RWPE1 (cell line): ENCODE measurements at regions not wholly inside any gene's neighbourhood (a gene's known extent, or its start where the extent isn't known, plus 50 kb on each side); places are given as distances from the start of the nearest gene placed in this dataset.
A peak's percentile ranks its signal among the peaks of the same experiment; 100 is the strongest.
"Not testable (repeated sequence)": the region's sequence is repeated elsewhere in the genome, so short reads cannot be mapped to it uniquely, and the experiment has no call there.

Source experiments
- CTCF ChIA-PET: fragments of 350-600 bp; sonication (Branson Sonifier 250); formaldehyde crosslinking; extraction: SDS; loops from one replicate; lab custom pipeline; 2021; lab: Yijun Ruan, JAX
- POLR2A ChIA-PET: fragments of 400-600 bp; formaldehyde crosslinking; extraction: SDS; loops from one replicate; lab custom pipeline; 2020; ENCODE audit warnings: antibody characterized with exemption; ENCODE audit not compliant: low non-redundant PET; lab: Yijun Ruan, JAX
- DNase-seq: peaks from one replicate; pipeline ENCODE4 v3.0.0; 2012; ENCODE audit warnings: low spot score
- H3K27ac ChIP-seq: fragments of 450-650 bp; 2 replicates; pipeline ENCODE4 v1.5.1; 2017
- TF ChIP-seq, protein P1 (sequence below): fragments of 450-650 bp; conservative IDR thresholded peaks from 2 replicates; pipeline ENCODE4 v1.5.1; 2017; ENCODE audit warnings: low read depth, mild to moderate bottlenecking

DNA sequence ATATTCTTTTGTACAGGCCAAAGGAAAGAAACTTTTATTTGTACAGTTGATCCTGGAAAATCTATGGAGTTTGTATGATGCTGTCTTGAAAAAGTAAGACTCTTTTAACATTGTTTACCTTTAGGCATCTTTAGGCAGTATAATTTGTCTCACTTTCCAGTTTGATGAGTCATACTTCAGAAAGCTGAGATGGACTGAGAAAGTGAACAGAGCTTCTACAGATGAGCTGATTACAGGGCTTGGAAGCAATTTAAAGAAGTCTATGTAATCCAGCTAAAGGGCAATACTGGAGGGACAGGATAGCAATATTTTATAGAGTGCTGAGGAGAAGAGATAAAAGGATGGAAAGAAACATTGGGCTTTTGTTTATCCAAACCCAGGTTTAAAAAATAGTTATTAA is 123.5 kb upstream of the GOLGA6L4 start:
- ChIA-PET CTCF (no interaction called here), POLR2A (interaction anchor here (1.2 kb wide), 1 partner anchor 9 kb away, joined by 4 read pairs; no protein-coding TSS in a partner anchor)
- TF ChIP-seq, protein P1, sequence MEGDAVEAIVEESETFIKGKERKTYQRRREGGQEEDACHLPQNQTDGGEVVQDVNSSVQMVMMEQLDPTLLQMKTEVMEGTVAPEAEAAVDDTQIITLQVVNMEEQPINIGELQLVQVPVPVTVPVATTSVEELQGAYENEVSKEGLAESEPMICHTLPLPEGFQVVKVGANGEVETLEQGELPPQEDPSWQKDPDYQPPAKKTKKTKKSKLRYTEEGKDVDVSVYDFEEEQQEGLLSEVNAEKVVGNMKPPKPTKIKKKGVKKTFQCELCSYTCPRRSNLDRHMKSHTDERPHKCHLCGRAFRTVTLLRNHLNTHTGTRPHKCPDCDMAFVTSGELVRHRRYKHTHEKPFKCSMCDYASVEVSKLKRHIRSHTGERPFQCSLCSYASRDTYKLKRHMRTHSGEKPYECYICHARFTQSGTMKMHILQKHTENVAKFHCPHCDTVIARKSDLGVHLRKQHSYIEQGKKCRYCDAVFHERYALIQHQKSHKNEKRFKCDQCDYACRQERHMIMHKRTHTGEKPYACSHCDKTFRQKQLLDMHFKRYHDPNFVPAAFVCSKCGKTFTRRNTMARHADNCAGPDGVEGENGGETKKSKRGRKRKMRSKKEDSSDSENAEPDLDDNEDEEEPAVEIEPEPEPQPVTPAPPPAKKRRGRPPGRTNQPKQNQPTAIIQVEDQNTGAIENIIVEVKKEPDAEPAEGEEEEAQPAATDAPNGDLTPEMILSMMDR = no peak
- no peak overlapping the region for H3K27ac ChIP-seq
- DNase-seq = peak; percentile 5

DNA sequence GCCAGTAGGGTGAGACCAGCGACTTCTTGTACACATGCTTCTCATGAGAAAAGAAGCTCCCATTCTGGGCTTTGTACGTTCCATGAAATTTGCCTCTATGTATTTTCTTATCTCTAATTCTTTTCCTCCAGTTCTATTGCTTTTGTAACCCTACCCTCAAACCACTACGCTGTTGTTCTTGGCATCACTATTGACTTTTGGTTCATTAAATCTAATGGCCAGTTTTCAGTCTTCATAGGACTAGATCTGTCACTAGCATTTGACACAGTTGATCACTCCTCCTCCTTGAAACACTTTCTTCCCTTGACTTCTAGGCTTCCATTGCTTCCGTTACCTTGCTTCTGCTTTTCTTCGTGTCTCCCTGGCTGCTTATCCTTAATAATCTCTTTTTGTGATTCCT is 121.7 kb upstream of the GOLGA6L4 start:
- ChIA-PET POLR2A (no interaction called here), CTCF (no interaction called here)
- no peak overlapping the region for H3K27ac ChIP-seq
- DNase-seq = no peak
- TF ChIP-seq, protein P1 = no peak

DNA sequence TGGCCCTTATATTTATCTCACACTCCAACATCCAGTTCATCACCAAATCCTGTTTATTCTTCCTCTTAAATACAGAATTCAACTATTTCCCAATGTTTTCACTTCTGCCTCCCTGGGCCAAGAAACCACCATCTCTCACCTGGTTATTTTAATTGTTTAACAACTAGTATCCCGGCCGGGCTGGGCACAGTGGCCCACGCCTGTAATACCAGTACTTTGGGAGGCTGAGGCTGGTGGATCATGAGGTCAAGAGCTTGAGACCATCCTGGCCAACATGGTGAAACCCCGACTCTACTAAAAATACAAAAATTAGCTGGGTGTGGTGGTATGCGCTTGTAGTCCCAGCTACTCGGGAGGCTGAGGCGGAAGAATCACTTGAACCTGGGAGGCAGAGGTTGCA is 120.9 kb upstream of the GOLGA6L4 start:
- CTCF ChIA-PET, POLR2A ChIA-PET, H3K27ac ChIP-seq, DNase-seq: not testable (repeated sequence)

DNA sequence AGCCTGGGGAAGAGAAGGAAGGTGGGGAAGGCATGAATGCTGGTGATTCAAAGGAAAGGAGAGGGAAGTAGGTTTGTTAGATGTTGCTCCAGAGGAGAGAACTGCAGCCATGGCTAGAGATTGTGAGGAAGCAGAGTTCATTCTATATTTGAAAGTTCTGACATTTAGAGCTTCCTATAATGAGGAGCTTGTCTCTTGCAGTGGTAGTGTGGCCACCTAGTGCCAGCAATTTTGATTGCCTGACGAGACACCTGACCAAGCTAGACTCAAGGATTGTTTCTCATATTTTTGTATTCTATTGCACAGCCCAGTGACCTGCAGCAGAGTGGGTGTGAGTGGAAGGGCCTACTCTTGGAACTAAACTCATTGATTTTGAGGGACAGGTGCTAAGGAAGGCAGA is 116.2 kb upstream of the GOLGA6L4 start:
- CTCF ChIA-PET, POLR2A ChIA-PET, H3K27ac ChIP-seq, DNase-seq: not testable (repeated sequence)

DNA sequence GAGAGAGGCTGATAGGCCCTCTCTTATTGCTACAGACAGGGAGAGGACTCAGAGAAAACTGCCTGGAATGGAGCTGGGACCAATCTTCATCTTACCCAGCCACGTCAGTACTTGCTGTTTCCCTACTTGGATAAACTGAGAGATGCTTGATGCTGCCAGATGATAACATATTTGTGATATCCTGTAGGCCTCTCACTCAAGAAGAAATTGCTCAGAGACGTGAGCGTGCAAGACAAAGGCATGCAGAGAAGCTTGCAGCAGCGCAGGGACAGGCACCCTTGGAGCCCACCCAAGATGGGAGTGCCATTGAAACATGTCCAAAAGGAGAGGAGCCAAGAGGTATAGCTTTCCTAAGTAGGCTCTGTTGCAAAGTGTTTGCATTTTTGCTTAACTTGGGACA is 114.7 kb upstream of the GOLGA6L4 start:
- ChIA-PET CTCF (interaction anchor here (0.6 kb wide), 1 partner anchor 40 kb away, joined by 3 read pairs; no protein-coding TSS in a partner anchor), POLR2A (interaction anchor here (1.0 kb wide), 1 partner anchor 9 kb away, joined by 4 read pairs; no protein-coding TSS in a partner anchor)
- peak overlapping the region; percentile 54 for H3K27ac ChIP-seq
- not testable (repeated sequence) for DNase-seq

DNA sequence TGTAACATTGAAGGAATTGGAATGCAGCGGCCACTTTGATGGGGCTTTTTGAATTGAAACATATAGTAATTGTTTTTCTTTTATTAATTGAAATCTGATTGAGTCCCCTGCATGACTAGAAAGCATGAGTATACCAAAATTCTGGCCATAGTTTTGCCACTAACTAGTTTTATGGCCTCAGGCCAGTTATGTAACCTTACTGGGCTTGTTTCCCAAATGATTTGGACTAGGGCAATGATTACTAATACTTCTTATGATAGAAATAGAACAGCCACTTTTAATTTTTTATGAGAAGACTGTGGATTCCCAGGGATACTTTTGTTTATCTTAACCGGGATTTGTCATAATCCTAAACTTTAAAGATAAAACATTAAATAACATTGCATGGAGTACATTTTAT is 106.9 kb upstream of the GOLGA6L4 start:
- DNase-seq, POLR2A ChIA-PET, H3K27ac ChIP-seq, CTCF ChIA-PET: not testable (repeated sequence)

DNA sequence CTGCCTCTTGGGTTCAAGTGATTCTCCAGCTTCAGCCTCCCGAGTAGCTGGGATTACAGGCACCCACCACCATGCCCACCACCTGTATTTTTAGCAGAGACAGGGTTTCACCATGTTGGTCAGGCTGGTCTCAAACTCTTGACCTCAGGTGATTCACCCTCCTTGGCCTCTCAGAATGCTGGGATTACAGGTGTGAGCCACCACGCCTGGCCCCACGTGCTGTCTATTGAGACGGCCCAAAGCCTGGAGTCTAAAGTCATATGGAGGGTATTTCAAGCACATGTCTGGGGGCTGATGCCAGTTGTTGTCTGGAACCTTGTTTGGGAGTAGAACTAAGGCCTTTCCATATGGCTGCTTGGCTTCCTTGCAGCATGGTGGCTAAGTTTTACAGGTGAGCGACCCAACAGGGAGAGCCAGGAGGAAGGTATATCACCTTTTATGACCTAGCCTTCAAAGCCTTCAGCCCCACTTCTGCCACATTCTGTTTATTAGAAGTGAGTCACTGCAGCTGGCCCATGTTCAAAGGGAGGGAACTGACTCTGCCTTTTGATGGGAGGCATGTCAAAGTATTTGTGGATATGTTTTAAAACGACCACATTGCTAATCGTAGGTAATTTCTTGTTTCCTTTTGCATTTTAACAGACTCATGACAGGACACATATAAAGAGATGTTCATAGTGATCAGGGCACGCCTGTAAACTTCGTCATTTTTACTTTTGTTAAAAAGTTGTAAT is 105.3 kb upstream of the GOLGA6L4 start:
- CTCF ChIA-PET, DNase-seq, POLR2A ChIA-PET: not testable (repeated sequence)
- H3K27ac ChIP-seq = peak overlapping the region; percentile 43; the same call in 1 of the 2 replicates

DNA sequence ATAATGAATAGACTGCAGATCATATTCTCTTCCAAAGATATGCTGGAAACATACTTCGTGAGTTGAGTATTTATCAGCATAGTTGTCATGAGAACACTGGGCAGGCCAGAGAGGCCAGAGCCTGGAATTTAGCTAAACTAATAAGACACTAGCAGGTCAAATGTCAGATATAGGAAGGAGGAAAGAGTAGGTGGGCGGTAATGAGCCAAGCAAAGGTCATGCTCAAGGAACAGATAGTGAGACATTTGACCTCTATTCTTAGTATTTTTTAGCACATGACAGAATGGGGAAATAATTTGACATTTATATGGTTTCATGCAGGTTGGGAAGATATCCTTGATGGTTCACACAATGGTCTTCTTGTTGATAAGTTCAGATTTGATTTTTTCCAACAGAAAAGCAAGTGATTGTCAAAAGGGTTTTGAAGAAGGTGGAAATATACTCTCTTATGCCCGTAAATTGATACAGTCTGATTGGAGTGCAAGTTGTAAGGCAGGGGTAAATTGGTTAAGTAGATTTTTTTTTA is 99.6 kb upstream of the GOLGA6L4 start:
- CTCF ChIA-PET, POLR2A ChIA-PET, DNase-seq, H3K27ac ChIP-seq: not testable (repeated sequence)

DNA sequence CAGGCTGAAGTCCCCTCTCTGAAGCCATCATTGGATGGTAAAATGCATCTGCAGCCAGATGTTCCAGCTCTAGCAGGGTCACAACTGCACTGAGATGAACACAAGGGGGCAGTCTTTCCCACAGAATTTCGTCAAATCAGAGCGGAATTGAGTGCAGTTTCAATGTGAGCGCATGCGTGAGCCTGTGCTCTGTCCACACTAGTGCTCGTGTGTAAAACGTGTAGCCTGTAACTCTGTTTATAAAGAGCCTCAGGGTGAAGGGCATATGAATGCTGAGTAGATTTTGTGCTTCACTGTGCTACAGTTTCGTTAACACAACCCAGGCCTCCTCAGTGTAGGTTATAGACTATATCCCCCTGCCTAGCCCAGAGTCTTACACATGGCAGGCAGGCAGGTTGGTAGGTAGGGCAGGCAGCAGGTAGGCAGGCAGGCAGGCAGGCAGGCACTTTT is 92.7 kb upstream of the GOLGA6L4 start:
- peak; percentile 78 for DNase-seq
- H3K27ac ChIP-seq = no peak overlapping the region
- ChIA-PET CTCF (no interaction called here), POLR2A (no interaction called here)
- TF ChIP-seq, protein P1 = peak; percentile 89
